Renal cortex interstitium (tissue), 11 donors: ENCODE measurements at regions not wholly inside any gene's neighbourhood (a gene's known extent, or its start where the extent isn't known, plus 50 kb on each side); places are given as distances from the start of the nearest gene placed in this dataset.

Experiments
- DNase-seq, 11 donors: peaks; one replicate each; pipeline ENCODE4 v3.0.0-alpha.2; 2013; ENCODE audit warnings: low read depth in 9 of 11, low spot score in 4 of 11; ENCODE audit errors: extremely low read depth in 1 of 11

- DNase-seq = no peak
These were observed 251.9 kb upstream of the FAT3 start for GRCh38 chr11:91972665-91973266.

GRCh38 chr11:91970624-91971023 lies 254.0 kb upstream of the FAT3 start:
- no peak for DNase-seq

GRCh38 chr11:91969486-91969885 lies 255.1 kb upstream of the FAT3 start:
- DNase-seq = no peak

GRCh38 chr11:91967691-91968045 lies 256.9 kb upstream of the FAT3 start:
- peak in 1 of 11 donors; percentile 6 for DNase-seq

GRCh38 chr11:91967026-91967690 lies 257.5 kb upstream of the FAT3 start:
- DNase-seq = peak in 2 of 11 donors; percentile 25 to 41

- no peak for DNase-seq
These were observed 258.2 kb upstream of the FAT3 start for GRCh38 chr11:91966368-91966767.

GRCh38 chr11:91960770-91961169 lies 263.8 kb upstream of the FAT3 start:
- no peak for DNase-seq

GRCh38 chr11:91959411-91959810 lies 265.2 kb upstream of the FAT3 start:
- no peak for DNase-seq

- no peak for DNase-seq
These were observed 267.9 kb upstream of the FAT3 start for GRCh38 chr11:91956711-91957110.

- no peak for DNase-seq
These were observed 269.4 kb upstream of the FAT3 start for GRCh38 chr11:91955206-91955605.

GRCh38 chr11:91952056-91952455 lies 272.6 kb upstream of the FAT3 start:
- DNase-seq = no peak

- DNase-seq = no peak
These were observed 277.3 kb upstream of the FAT3 start for GRCh38 chr11:91947215-91947820.

- DNase-seq = peak in 4 of 11 donors; percentile 15 to 53 (median 22)
These were observed 278.1 kb upstream of the FAT3 start for GRCh38 chr11:91946397-91946951.

- DNase-seq = no peak
These were observed 289.5 kb upstream of the FAT3 start for GRCh38 chr11:91935120-91935519.

GRCh38 chr11:91932151-91932821 lies 292.3 kb upstream of the FAT3 start:
- peak in 1 of 11 donors; percentile 4 for DNase-seq

GRCh38 chr11:91927448-91927847 lies 297.2 kb upstream of the FAT3 start:
- no peak for DNase-seq

- no peak for DNase-seq
These were observed 297.7 kb upstream of the FAT3 start for GRCh38 chr11:91926965-91927364.

GRCh38 chr11:91922846-91923245 lies 301.8 kb upstream of the FAT3 start:
- no peak for DNase-seq

GRCh38 chr11:91921974-91922373 lies 302.6 kb upstream of the FAT3 start:
- no peak for DNase-seq

- no peak for DNase-seq
These were observed 311.2 kb upstream of the FAT3 start for GRCh38 chr11:91913407-91913806.
